AG09319 (cell line): ENCODE measurements at regions not wholly inside any gene's neighbourhood (a gene's known extent, or its start where the extent isn't known, plus 50 kb on each side); places are given as distances from the start of the nearest gene placed in this dataset.

ENCODE experiments used
- DNase-seq: peaks from one replicate; pipeline ENCODE4 v3.0.0-alpha.2; 2010; ENCODE audit warnings: low read depth; ENCODE audit errors: extremely low read depth
- CTCF ChIP-seq: IDR thresholded peaks from 2 replicates; pipeline ENCODE4 v1.5.1; 2011; ENCODE audit warnings: low read depth, mild to moderate bottlenecking, inconsistent platforms, low read length, moderate library complexity

GRCh38 chr15:98163319-98164045 is 203.0 kb downstream of the ARRDC4 start:
- no peak for TF ChIP-seq CTCF
- DNase-seq = no peak

GRCh38 chr15:98164571-98164970 is 204.1 kb downstream of the ARRDC4 start:
- no peak for DNase-seq
- TF ChIP-seq CTCF = no peak

GRCh38 chr15:98164986-98165385 is 204.5 kb downstream of the ARRDC4 start:
- no peak for TF ChIP-seq CTCF
- no peak for DNase-seq

GRCh38 chr15:98167722-98168268 is 207.3 kb downstream of the ARRDC4 start:
- DNase-seq = no peak
- TF ChIP-seq CTCF = no peak

- no peak for TF ChIP-seq CTCF
- DNase-seq = no peak
These were observed 209.0 kb downstream of the ARRDC4 start for GRCh38 chr15:98169551-98169950.

GRCh38 chr15:98174286-98174685 is 213.8 kb downstream of the ARRDC4 start:
- no peak for TF ChIP-seq CTCF

GRCh38 chr15:98174841-98175240 is 214.3 kb downstream of the ARRDC4 start:
- no peak for TF ChIP-seq CTCF
- DNase-seq = no peak

More at GRCh38 chr15:98174286-98174685, 213.8 kb downstream of the ARRDC4 start:
- DNase-seq = no peak
